H9 (cell line): ENCODE measurements at regions not wholly inside any gene's neighbourhood (a gene's known extent, or its start where the extent isn't known, plus 50 kb on each side); places are given as distances from the start of the nearest gene placed in this dataset.
A peak's percentile ranks its signal among the peaks of the same experiment; 100 is the strongest.

ENCODE experiments used
- DNase-seq: peaks from one replicate; pipeline ENCODE4 v3.0.0-alpha.2; 2017
- H2AFZ ChIP-seq: one replicate; pipeline ENCODE4 v1.6.1; 2013; ENCODE audit warnings: mild to moderate bottlenecking, low read length, control low read depth, moderate library complexity
- H2AK5ac ChIP-seq: 2 replicates; pipeline ENCODE4 v1.6.1; 2013; ENCODE audit warnings: low read length, control low read depth, mixed read lengths; ENCODE audit not compliant: insufficient read length
- H2BK120ac ChIP-seq: one replicate; pipeline ENCODE4 v1.6.1; 2013; ENCODE audit warnings: low read depth, mild to moderate bottlenecking, low read length, control low read depth, inconsistent platforms; ENCODE audit not compliant: poor library complexity, severe bottlenecking
- H2BK12ac ChIP-seq: 2 replicates; pipeline ENCODE4 v1.6.1; 2013; ENCODE audit warnings: low read length, control low read depth, mixed read lengths, low read depth; ENCODE audit not compliant: insufficient read length
- H2BK15ac ChIP-seq: 2 replicates; pipeline ENCODE4 v1.6.1; 2013; ENCODE audit warnings: low read depth, low read length, control low read depth
- H2BK20ac ChIP-seq: one replicate; pipeline ENCODE4 v1.6.1; 2013; ENCODE audit warnings: low read depth, mild to moderate bottlenecking, low read length, control low read depth, inconsistent platforms; ENCODE audit not compliant: poor library complexity, severe bottlenecking
- H2BK5ac ChIP-seq: 2 replicates; pipeline ENCODE4 v1.6.1; 2013; ENCODE audit warnings: low read length, control low read depth, mixed read lengths; ENCODE audit not compliant: insufficient read length
- H3K14ac ChIP-seq: 2 replicates; pipeline ENCODE4 v1.6.1; 2013; ENCODE audit warnings: low read length, control low read depth; ENCODE audit not compliant: insufficient read depth
- H3K18ac ChIP-seq: 2 replicates; pipeline ENCODE4 v1.6.1; 2013; ENCODE audit warnings: low read depth, mild to moderate bottlenecking, mixed read lengths, low read length, control low read depth; ENCODE audit not compliant: insufficient read length
- H3K23ac ChIP-seq: 2 replicates; pipeline ENCODE4 v1.6.1; 2013; ENCODE audit warnings: low read length, control low read depth, mixed read lengths, low read depth; ENCODE audit not compliant: insufficient read length
- H3K23me2 ChIP-seq: 2 replicates; pipeline ENCODE4 v1.6.1; 2013; ENCODE audit warnings: low read depth, mild to moderate bottlenecking, mixed read lengths, low read length, control low read depth; ENCODE audit not compliant: insufficient read length, poor library complexity, severe bottlenecking
- H3K27ac ChIP-seq: 2 replicates; pipeline ENCODE4 v1.5.1; 2013; ENCODE audit warnings: low read length, control low read depth, mixed read lengths, low read depth; ENCODE audit not compliant: insufficient read length
- H3K27me3 ChIP-seq: 2 replicates; pipeline ENCODE4 v1.6.1; 2013; ENCODE audit warnings: low read length, control low read depth, inconsistent platforms; ENCODE audit not compliant: insufficient read depth
- H3K4ac ChIP-seq: 2 replicates; pipeline ENCODE4 v1.6.1; 2013; ENCODE audit warnings: low read depth, mild to moderate bottlenecking, control low read depth, inconsistent platforms, low read length, moderate library complexity
- H3K4me1 ChIP-seq: 2 replicates; pipeline ENCODE4 v1.6.1; 2013; ENCODE audit warnings: low read length, control low read depth, inconsistent platforms; ENCODE audit not compliant: insufficient read depth
- H3K4me2 ChIP-seq: 2 replicates; pipeline ENCODE4 v1.6.1; 2013; ENCODE audit warnings: low read length, control low read depth, mixed read lengths; ENCODE audit not compliant: insufficient read length, insufficient read depth
- H3K56ac ChIP-seq: 2 replicates; pipeline ENCODE4 v1.6.1; 2013; ENCODE audit warnings: low read depth, mild to moderate bottlenecking, mixed read lengths, low read length, control low read depth; ENCODE audit not compliant: insufficient read length
- H3K79me1 ChIP-seq: 2 replicates; pipeline ENCODE4 v1.6.1; 2013; ENCODE audit warnings: low read depth, mild to moderate bottlenecking, moderate library complexity, low read length, control low read depth, inconsistent platforms; ENCODE audit not compliant: insufficient read depth, poor library complexity, severe bottlenecking
- H3K79me2 ChIP-seq: 2 replicates; pipeline ENCODE4 v1.6.1; 2013; ENCODE audit warnings: low read length, control low read depth, inconsistent platforms; ENCODE audit not compliant: insufficient read depth
- H3K9ac ChIP-seq: 2 replicates; pipeline ENCODE4 v1.6.1; 2013; ENCODE audit warnings: low read length, control low read depth, mixed read lengths; ENCODE audit not compliant: insufficient read length; ENCODE audit errors: extremely low read depth
- H3K9me3 ChIP-seq: one replicate; pipeline ENCODE4 v1.6.1; 2013; ENCODE audit warnings: low read depth, low read length, inconsistent platforms; ENCODE audit not compliant: control insufficient read depth
- H3T11ph ChIP-seq: one replicate; pipeline ENCODE4 v1.6.1; 2013; ENCODE audit warnings: mild to moderate bottlenecking, low read length, control low read depth, inconsistent platforms
- H4K20me1 ChIP-seq: one replicate; pipeline ENCODE4 v1.6.1; 2013; ENCODE audit not compliant: control insufficient read depth, insufficient read length, insufficient read depth
- H4K5ac ChIP-seq: 2 replicates; pipeline ENCODE4 v1.6.1; 2013; ENCODE audit warnings: low read depth, mild to moderate bottlenecking, mixed read lengths, low read length, control low read depth; ENCODE audit not compliant: insufficient read length
- H4K8ac ChIP-seq: replicated peaks from 2 replicates; pipeline ENCODE4 v1.6.1; 2013; ENCODE audit warnings: low read length, control low read depth, mixed read lengths, low read depth; ENCODE audit not compliant: insufficient read length
- H4K91ac ChIP-seq: 2 replicates; pipeline ENCODE4 v1.6.1; 2013; ENCODE audit warnings: low read depth, mild to moderate bottlenecking, moderate library complexity, mixed read lengths, low read length, control low read depth; ENCODE audit not compliant: insufficient read length
- H3K27ac Mint-ChIP-seq, 3 experiments: 2 replicates in 2 of 3; 3 replicates in 1 of 3; pipeline ENCODE4 v1.8.0; 2020 to 2021; ENCODE audit warnings: mixed read lengths in 3 of 3, mild to moderate bottlenecking in 1 of 3, moderate library complexity in 1 of 3
- H3K27me3 Mint-ChIP-seq: 2 replicates; pipeline ENCODE4 v1.8.0; 2021; ENCODE audit warnings: low read depth, mild to moderate bottlenecking, moderate library complexity, mixed read lengths
- H3K36me3 Mint-ChIP-seq, 3 experiments: 2 replicates in 2 of 3; 3 replicates in 1 of 3; pipeline ENCODE4 v1.8.0; 2020 to 2021; ENCODE audit warnings: low read depth in 3 of 3, mixed read lengths in 3 of 3; ENCODE audit not compliant: insufficient read depth in 1 of 3
- H3K4me1 Mint-ChIP-seq, 2 experiments: 2 replicates each; pipeline ENCODE4 v1.8.0; 2020; ENCODE audit warnings: mixed read lengths in 2 of 2
- H3K4me3 Mint-ChIP-seq, 2 experiments: 2 replicates in 1 of 2; 3 replicates in 1 of 2; pipeline ENCODE4 v1.8.0; 2020 to 2021; ENCODE audit warnings: mild to moderate bottlenecking in 2 of 2, mixed read lengths in 2 of 2, moderate library complexity in 1 of 2
- H3K9me3 Mint-ChIP-seq, 2 experiments: 2 replicates in 1 of 2; 3 replicates in 1 of 2; pipeline ENCODE4 v1.8.0; 2020; ENCODE audit warnings: mild to moderate bottlenecking in 2 of 2, mixed read lengths in 2 of 2, moderate library complexity in 1 of 2
- CTCF ChIP-seq: fragments of 200-600 bp; sonication (generic); conservative IDR thresholded peaks from 3 replicates; pipeline ENCODE4 v1.8.0; 2021; ENCODE audit warnings: antibody characterized with exemption, mild to moderate bottlenecking
- WGBS: extraction: QIAGEN DNeasy Blood & Tissue Kit; methylation state at CpG from one replicate; pipeline ENCODE4 v1.1.7; 2013; ENCODE audit warnings: missing lambda C conversion rate, low lambda C conversion rate, mixed read lengths; ENCODE audit not compliant: insufficient read length; ENCODE audit errors: extremely low coverage; 5-methylcytosine and 5-hydroxymethylcytosine counted together

- Histone ChIP-seq H3K18ac (no peak overlapping the region), H2BK12ac (no peak overlapping the region), H3K79me2 (no peaks in the 10 kb centered on the region), H2AK5ac (no peak overlapping the region), H3K4ac (no peak overlapping the region), H3K9me3 (no peaks in the 10 kb centered on the region), H3K79me1 (no peaks in the 10 kb centered on the region), H3K14ac (no peak overlapping the region), H2BK20ac (no peak overlapping the region), H2BK15ac (no peak overlapping the region), H3K23ac (no peak overlapping the region), H4K20me1 (no peaks in the 10 kb centered on the region), H2BK120ac (no peak overlapping the region), H3T11ph (no peak overlapping the region), H2AFZ (no peak overlapping the region), H4K8ac (no peak overlapping the region), H4K91ac (no peak overlapping the region), H2BK5ac (no peak overlapping the region), H3K4me1 (no peaks in the 10 kb centered on the region), H3K23me2 (no peaks in the 10 kb centered on the region), H3K27me3 (no peaks in the 10 kb centered on the region), H3K27ac (no peak overlapping the region), H3K4me2 (no peak overlapping the region), H3K9ac (no peak overlapping the region), H4K5ac (no peak overlapping the region), H3K56ac (no peak overlapping the region)
- no peaks in the 10 kb centered on the region; a peak in 1 of 7 replicates for H3K36me3 Mint-ChIP-seq
- H3K4me1 Mint-ChIP-seq = peaks cover 16 to 26% of the 10 kb centered on the region in 2 experiments
- no peak overlapping the region for H3K4me3 Mint-ChIP-seq
- peaks cover 2 to 3% of the 10 kb centered on the region in 2 experiments; a peak in 2 of 5 replicates for H3K9me3 Mint-ChIP-seq
- no peak overlapping the region; a peak in 1 of 7 replicates for H3K27ac Mint-ChIP-seq
- TF ChIP-seq CTCF = peak; percentile 44; the same call in 2 of the 3 replicates
- DNase-seq = no peak
- no CpG with 5 or more reads among the region's 3 CpGs for WGBS
- no peaks in the 10 kb centered on the region for H3K27me3 Mint-ChIP-seq
Measured at GRCh38 chr6:96394727-96395126, 126.9 kb upstream of the UFL1 start.
